GM18505 (cell line): ENCODE measurements at regions not wholly inside any gene's neighbourhood (a gene's known extent, or its start where the extent isn't known, plus 50 kb on each side); places are given as distances from the start of the nearest gene placed in this dataset.
"Not testable (repeated sequence)": the region's sequence is repeated elsewhere in the genome, so short reads cannot be mapped to it uniquely, and the experiment has no call there.

Source experiments
- ATAC-seq: cut with Tn5 transposase; IDR thresholded peaks from one replicate; pipeline ENCODE4 v1.9.1; 2021; ENCODE audit not compliant: unreplicated experiment
- POLR2A ChIP-seq: IDR thresholded peaks from 4 replicates; pipeline ENCODE4 v1.6.1; 2011; ENCODE audit warnings: borderline replicate concordance; ENCODE audit not compliant: insufficient read depth, insufficient read length; ENCODE audit errors: extremely low read depth

DNA sequence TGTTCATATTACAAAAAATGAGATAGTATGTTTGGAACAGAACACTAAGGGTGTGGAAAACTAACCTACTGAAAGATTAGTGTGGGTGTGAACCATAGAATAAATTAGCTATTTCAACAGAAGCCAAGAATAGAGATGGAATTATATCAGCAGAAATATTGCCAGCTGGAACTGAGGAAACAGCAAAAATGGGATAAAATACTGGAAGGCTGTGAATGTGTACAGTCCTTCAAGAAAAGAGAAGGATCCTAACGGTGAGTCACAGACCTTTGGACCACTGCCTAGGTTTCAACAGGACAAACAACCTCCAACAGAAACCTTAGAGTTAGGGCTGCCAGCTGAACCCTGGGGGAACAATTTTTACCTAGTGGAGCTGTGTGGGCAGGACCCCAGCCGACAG, 395.0 kb downstream of the ZWINT start:
- no peak for TF ChIP-seq POLR2A
- no peak for ATAC-seq

DNA sequence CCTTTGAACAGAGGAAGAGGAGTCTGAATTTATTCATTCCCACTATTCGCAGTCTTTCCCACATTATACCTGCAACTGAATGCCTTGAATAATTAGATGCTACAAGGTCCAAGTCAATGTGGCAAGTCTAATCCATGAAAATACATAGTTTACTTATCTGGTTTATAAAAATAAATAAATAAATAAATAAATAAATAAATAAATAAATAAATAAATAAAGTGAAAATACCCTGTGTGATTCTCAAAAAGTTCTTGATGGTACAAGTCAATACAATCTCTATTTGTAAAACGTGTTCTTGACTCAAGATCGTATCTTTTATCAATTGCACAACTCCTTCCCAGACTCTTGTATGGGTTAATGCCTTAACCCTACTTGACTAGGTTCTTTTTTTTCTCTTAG, 417.7 kb downstream of the ZWINT start:
- TF ChIP-seq POLR2A: no peak
- ATAC-seq: no peak

DNA sequence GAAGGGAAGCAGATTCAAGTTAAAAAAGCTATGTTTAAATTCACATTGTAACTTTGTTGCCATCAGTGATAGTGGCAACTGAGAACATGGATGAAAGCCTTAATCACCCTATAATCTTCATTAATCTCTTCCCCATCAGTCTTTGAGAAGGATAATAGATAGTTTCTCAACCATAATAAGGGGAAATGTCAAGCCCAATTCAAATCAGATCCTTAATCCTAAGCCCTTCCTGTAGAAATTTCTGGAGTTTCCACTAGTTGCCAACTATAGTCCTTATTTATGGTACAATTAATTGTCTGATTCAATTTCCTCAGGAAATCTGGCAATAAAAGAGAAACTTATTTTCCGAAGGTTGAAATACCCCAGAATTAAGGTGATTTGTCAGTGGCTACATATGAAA, 431.8 kb downstream of the ZWINT start:
- TF ChIP-seq POLR2A: no peak
- no peak for ATAC-seq

DNA sequence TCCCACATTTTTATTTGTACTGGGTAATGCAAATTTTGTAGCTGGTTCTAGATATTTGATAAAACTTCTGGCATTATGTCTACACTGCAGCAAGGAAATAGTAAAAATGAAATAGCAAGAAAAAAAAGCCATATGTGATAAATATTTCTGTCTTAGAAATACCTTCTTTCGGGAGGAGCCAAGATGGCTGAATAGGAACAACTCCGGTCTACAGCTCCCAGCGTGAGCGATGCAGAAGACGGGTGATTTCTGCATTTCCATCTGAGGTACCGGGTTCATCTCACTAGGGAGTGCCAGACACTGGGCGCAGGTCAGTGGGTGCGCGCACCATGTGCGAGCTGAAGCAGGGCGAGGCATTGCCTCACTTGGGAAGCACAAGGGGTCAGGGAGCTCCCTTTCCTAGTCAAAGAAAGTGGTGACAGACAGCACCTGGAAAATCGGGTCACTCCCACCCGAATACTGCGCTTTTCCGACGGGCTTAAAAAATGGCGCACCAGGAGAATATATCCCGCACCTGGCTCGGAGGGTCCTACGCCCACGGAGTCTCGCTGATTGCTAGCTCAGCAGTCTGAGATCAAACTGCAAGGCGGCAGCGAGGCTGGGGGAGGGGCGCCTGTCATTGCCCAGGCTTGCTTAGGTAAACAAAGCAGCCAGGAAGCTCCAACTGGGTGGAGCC, 461.4 kb downstream of the ZWINT start:
- ATAC-seq: not testable (repeated sequence)

DNA sequence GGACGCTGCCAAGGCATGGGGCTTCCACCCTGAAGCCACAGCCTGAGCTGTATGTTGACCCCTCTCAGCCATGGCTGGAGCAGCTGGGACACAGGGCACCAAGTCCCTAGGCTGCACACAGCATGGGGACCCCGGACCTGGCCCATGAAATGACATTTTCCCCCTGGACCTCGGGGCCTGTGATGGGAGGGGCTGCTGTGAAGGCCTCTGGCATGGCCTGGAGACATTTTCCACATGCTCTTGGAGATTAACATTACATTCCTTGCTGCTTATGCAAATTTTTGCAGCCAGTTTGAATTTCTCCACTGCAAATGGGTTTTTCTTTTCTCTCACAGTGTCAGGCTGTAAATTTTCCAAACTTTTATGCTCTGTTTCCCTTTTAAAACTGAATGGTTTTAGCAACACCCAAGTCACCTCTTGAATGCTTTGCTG, 463.6 kb downstream of the ZWINT start:
- no peak for TF ChIP-seq POLR2A
- ATAC-seq: no peak

DNA sequence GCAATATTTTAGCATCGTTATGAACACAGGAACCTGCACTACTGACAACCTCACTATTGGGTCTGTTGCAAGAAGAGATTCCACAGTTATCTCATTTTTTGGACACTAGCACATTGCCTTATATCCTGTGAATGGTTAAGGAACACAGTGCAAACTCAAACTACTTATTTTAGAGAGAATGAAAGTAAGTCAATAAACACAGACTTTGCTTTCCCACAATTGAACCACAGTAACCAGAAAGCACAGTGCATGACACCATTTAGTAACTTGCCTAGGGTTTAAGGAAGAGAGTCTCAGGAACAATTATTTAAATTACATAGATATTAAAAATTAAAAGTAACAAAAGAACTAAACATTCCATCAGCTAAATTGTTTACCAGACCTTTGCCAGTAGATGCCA, 468.8 kb downstream of the ZWINT start:
- TF ChIP-seq POLR2A: no peak
- ATAC-seq: no peak

DNA sequence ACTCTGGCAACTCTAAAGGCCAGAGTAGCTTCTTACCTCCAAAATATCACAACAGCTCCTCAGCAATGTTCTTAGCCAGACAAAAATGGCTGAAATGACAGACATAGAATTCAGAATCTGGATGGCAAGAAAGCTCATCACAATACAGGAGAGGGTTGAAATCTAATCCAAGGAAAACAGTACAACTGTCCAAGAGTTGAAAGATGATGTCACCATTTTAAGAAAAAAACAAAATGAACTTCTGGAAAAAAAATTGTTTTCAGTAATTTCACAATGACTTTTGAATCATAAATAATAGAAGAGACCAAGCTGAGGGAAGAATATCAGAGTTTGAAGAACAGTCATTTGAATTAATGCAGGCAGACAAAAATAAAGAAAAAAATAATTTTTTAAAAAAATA, 479.5 kb downstream of the ZWINT start:
- TF ChIP-seq POLR2A: no peak

DNA sequence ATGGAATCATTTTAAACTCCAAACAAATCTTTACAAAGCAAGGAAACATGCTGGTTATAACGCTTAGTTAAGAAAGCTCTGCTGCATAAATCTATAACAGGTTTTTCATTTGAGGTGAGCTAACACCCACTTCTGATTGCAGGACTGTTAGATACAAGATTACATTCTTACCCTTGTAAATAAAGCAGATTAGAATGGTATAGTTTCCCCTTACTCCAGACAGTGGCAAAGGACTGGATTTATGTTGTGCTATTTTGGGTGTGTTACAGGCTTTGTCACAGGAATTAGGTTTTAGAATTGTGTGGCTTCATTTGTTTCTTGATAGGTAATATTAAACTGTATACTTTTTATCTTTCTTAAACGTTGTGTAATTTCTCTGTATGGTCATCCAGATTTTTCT, 487.6 kb downstream of the ZWINT start:
- no peak for ATAC-seq
- TF ChIP-seq POLR2A: no peak

More for the DNA sequence above, 479.5 kb downstream of the ZWINT start:
- no peak for ATAC-seq

DNA sequence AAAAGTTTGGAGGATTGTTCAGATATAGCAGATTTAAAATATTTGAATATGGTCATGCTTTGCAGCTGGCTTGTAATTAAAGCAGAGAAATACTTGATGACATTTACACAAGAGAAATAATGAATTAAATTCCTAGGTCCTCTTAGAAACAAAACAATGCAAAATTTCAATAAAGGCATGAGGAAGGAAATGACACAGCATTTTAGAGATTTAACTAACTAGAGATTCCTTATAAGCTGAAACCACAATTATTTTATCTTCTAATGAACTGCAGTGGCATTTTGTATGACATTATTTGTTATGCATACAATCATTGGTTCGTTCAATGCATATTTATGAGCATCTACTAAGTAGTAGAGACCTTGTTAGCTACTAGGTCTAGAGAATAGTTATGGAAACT, 490.9 kb downstream of the ZWINT start:
- no peak for TF ChIP-seq POLR2A

DNA sequence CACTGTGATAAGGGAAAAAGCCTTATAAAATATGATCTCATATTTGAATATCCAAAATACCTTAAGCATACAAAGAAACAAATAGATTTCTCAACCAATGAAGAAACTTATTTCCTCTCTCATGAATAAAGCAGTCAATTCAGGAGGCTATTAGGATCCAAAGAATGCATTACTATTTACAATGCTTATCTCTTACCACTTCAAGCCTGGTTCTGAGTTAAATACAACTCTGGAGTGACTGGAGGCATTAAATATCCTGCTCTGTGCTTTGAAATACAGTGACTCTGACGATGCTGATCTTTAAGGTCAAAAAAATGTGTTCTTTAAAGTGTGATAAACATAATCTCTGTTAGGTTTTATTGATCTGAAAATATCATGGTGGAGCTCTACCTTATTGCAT, 493.2 kb downstream of the ZWINT start:
- TF ChIP-seq POLR2A: no peak
- no peak for ATAC-seq

More for the DNA sequence above, 490.9 kb downstream of the ZWINT start:
- ATAC-seq: no peak

DNA sequence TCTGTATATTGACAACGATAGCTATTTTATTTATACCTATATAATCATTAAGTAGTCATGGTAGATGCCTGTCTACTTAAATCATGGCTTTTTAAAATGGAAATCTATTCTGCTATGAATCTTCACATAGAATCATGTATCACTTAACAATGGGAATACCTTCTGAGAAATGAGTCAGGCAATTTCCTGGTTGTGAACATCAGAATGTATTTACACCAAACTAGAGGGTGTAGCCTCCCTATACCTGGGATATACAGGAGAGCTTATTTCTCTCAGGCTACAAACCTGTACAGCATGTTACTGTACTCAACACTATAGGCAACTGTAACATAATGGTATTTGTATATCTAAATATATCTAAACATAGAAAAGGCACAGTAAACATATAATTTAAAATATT, 502.3 kb downstream of the ZWINT start:
- no peak for TF ChIP-seq POLR2A
- no peak for ATAC-seq

DNA sequence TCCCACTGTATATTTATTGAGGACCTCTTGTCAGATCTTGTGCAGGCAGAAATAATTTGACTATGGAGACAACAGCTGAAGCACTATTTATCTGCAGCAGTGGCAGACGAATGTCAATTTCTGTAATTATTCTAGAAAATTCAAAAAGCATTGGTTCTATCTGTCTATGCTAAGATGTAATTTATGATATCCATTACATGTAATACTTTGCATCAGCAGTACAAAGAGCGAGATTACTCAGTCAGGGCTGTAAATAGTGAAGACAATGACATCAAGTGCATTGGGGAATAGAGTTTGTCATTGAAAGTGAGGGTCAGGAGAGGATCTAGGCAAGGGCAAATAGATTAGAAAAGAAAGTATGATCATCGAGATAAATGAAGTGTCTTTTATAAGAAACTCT, 508.2 kb downstream of the ZWINT start:
- ATAC-seq: no peak
- TF ChIP-seq POLR2A: no peak

DNA sequence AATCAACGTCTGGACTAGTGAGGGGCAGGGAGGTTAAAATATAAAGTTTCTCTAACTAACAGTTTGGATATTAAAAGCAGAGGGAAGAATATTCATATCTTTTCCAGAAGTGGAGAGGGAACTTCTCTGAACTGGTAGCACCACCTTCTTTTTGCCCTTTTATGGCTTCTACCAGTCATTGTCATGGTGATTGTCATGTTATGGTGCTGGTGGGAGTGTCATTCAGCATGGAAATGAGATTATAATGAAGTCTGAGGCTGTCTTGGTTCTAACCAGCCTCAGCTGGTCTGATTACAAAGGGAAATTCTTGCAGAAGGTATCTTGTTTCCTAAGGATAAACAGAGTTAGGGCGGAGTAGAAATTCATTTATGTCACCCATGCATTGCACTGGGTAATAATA, 523.8 kb downstream of the ZWINT start:
- no peak for ATAC-seq
- TF ChIP-seq POLR2A: no peak

DNA sequence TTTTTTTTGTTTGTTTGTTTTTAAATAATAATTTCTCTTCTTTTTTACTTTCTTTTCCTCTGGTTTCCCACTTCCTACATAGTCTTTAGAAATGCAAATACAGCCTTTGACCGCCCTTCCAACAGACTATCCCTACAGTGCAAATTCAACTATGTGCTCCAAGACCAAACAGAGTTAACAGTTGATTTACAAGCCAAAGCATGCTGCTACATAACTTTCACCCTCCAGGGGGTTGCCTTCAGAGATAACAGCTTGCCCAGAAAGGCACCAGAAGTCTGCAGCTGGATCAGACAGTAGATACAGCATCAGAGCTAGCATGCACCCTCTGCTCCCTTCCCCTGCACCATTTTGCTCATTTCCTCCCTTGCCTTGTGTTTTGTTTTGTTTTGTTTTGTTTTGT, 539.0 kb downstream of the ZWINT start:
- no peak for ATAC-seq
- TF ChIP-seq POLR2A: no peak

DNA sequence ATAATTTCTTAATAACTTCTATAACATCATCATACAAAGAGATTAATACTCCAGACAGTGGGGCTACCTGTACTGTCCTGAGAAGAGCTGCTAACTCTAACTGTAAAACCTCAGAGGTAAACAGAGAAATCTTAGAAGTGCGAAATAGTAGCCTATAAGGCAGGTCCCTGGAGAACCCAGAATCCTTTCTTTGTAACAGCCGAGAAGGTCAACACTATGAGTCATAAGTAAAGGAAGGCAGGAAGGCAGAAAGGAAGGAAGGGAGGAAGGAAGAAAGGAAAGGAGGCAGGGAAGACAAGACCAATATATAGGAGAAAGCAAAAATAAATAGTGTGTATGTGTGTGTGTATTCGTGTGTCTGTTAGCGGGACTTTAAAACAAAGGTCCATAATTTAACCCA, 540.6 kb downstream of the ZWINT start:
- no peak for ATAC-seq
- no peak for TF ChIP-seq POLR2A
